ENCODE measurements at regions not wholly inside any gene's neighbourhood (a gene's known extent, or its start where the extent isn't known, plus 50 kb on each side); places are given as distances from the start of the nearest gene placed in this dataset.

DNA sequence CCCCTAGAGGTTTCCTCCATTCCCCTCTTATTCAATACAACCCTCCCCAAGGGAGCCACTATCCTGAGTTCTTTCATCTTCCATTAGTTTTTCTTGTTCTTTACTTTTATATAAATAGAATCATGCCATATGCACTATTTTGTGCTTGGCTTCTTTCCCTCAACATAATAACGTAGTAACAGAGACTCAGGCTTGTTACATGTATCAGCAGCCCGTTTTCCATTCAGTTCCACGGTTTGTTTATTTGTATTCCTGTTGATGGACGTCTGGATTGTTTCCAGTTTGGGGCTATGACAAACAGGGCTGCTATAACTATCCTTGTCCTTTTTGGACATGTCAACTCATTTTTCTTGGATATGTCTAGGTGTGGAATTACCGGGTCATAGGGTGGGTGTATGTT lies 264.4 kb upstream of the MKI67 start:
- no peaks in the 10 kb centered on the region for H3K79me2 ChIP-seq (ENCODE audit: insufficient read depth, low read length)

GRCh38 chr10:128393546-128393945 lies 267.3 kb upstream of the MKI67 start:
- H3K27ac ChIP-seq (ENCODE audit: low read depth, low read length, poor library complexity, severe bottlenecking) = no peak overlapping the region
- H3K4me3 ChIP-seq (ENCODE audit: low read depth, low read length, poor library complexity, severe bottlenecking) = no peak overlapping the region
- no peak overlapping the region for H2AFZ ChIP-seq (ENCODE audit: low read length)
- H3K27me3 ChIP-seq (ENCODE audit: insufficient read depth, low read length) = no peaks in the 10 kb centered on the region
- no peak overlapping the region for H3K4me2 ChIP-seq (ENCODE audit: low read length)
- H3K4me1 ChIP-seq (ENCODE audit: insufficient read depth, low read length, severe bottlenecking) = no peaks in the 10 kb centered on the region
- no peaks in the 10 kb centered on the region for H3K36me3 ChIP-seq (ENCODE audit: insufficient read depth, low read length)
- H3K9me3 ChIP-seq (ENCODE audit: low read length) = no peaks in the 10 kb centered on the region
- TF ChIP-seq, protein P1, sequence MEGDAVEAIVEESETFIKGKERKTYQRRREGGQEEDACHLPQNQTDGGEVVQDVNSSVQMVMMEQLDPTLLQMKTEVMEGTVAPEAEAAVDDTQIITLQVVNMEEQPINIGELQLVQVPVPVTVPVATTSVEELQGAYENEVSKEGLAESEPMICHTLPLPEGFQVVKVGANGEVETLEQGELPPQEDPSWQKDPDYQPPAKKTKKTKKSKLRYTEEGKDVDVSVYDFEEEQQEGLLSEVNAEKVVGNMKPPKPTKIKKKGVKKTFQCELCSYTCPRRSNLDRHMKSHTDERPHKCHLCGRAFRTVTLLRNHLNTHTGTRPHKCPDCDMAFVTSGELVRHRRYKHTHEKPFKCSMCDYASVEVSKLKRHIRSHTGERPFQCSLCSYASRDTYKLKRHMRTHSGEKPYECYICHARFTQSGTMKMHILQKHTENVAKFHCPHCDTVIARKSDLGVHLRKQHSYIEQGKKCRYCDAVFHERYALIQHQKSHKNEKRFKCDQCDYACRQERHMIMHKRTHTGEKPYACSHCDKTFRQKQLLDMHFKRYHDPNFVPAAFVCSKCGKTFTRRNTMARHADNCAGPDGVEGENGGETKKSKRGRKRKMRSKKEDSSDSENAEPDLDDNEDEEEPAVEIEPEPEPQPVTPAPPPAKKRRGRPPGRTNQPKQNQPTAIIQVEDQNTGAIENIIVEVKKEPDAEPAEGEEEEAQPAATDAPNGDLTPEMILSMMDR (IDR thresholded peaks at IDR 0.05; ENCODE audit: low read length) = no peak
- no peak for TF ChIP-seq EZH2 (IDR thresholded peaks at IDR 0.05; ENCODE audit: borderline replicate concordance, low read length)
- H3K9me2 ChIP-seq (ENCODE audit: low read depth, low read length) = no peaks in the 10 kb centered on the region
- H3K9ac ChIP-seq (ENCODE audit: low read length) = no peak overlapping the region
- H3K79me2 ChIP-seq (ENCODE audit: insufficient read depth, low read length) = no peaks in the 10 kb centered on the region
- H3F3A ChIP-seq (ENCODE audit: insufficient read depth, low read length) = no peaks in the 10 kb centered on the region
- H4K20me1 ChIP-seq (ENCODE audit: insufficient read depth, low read length) = no peaks in the 10 kb centered on the region

More for the DNA sequence above, 264.4 kb upstream of the MKI67 start:
- Histone ChIP-seq H3K27me3 (ENCODE audit: insufficient read depth, low read length) (no peaks in the 10 kb centered on the region; the same call in 1 of the 2 replicates), H2AFZ (ENCODE audit: low read length) (no peak overlapping the region), H3K27ac (ENCODE audit: low read depth, low read length, poor library complexity, severe bottlenecking) (no peak overlapping the region), H3K36me3 (ENCODE audit: insufficient read depth, low read length) (no peaks in the 10 kb centered on the region), H3K4me2 (ENCODE audit: low read length) (no peak overlapping the region), H3K4me1 (ENCODE audit: insufficient read depth, low read length, severe bottlenecking) (no peaks in the 10 kb centered on the region), H3K9me3 (ENCODE audit: low read length) (no peaks in the 10 kb centered on the region), H4K20me1 (ENCODE audit: insufficient read depth, low read length) (no peaks in the 10 kb centered on the region), H3F3A (ENCODE audit: insufficient read depth, low read length) (no peaks in the 10 kb centered on the region), H3K9ac (ENCODE audit: low read length) (no peak overlapping the region), H3K4me3 (ENCODE audit: low read depth, low read length, poor library complexity, severe bottlenecking) (no peak overlapping the region), H3K9me2 (ENCODE audit: low read depth, low read length) (no peaks in the 10 kb centered on the region)
- TF ChIP-seq EZH2 (IDR thresholded peaks at IDR 0.05; ENCODE audit: borderline replicate concordance, low read length) = no peak
- TF ChIP-seq, protein P1 (IDR thresholded peaks at IDR 0.05; ENCODE audit: low read length) = no peak

DNA sequence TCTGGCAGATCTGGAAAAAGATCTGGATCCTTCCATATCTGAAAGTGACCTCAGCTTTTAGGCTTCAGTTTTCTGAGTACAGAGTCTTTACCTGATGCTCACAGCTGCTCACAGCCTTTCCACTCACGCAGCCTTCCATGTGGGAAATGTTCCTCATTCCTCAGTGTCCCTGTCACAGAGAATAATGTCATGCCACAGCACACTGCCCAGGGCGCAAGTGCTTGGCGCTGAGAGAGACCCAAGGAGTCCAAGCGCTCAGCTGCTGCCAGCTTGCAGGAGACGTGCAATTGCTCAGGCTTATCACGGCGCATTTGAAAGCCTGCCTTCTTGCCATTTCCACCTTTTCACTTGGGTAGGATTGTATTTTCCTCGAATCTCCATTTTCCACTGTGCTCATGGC lies 271.9 kb upstream of the MKI67 start:
- no peak for TF ChIP-seq EZH2 (IDR thresholded peaks at IDR 0.05; ENCODE audit: borderline replicate concordance, low read length)
- TF ChIP-seq, protein P1 (IDR thresholded peaks at IDR 0.05; ENCODE audit: low read length) = no peak
- Histone ChIP-seq H3K4me2 (ENCODE audit: low read length) (no peak overlapping the region), H3F3A (ENCODE audit: insufficient read depth, low read length) (no peaks in the 10 kb centered on the region)

More for the DNA sequence above, 271.9 kb upstream of the MKI67 start:
- Histone ChIP-seq H3K79me2 (ENCODE audit: insufficient read depth, low read length) (no peaks in the 10 kb centered on the region), H3K9me2 (ENCODE audit: low read depth, low read length) (no peaks in the 10 kb centered on the region), H3K4me3 (ENCODE audit: low read depth, low read length, poor library complexity, severe bottlenecking) (no peak overlapping the region), H3K9ac (ENCODE audit: low read length) (no peak overlapping the region), H3K9me3 (ENCODE audit: low read length) (no peaks in the 10 kb centered on the region), H2AFZ (ENCODE audit: low read length) (no peak overlapping the region), H3K27me3 (ENCODE audit: insufficient read depth, low read length) (no peaks in the 10 kb centered on the region), H4K20me1 (ENCODE audit: insufficient read depth, low read length) (no peaks in the 10 kb centered on the region), H3K27ac (ENCODE audit: low read depth, low read length, poor library complexity, severe bottlenecking) (no peak overlapping the region), H3K4me1 (ENCODE audit: insufficient read depth, low read length, severe bottlenecking) (no peaks in the 10 kb centered on the region), H3K36me3 (ENCODE audit: insufficient read depth, low read length) (no peaks in the 10 kb centered on the region)
